CD4-positive, alpha-beta T cell treated with Interleukin-2 at 100 ng/mL for 4 hours (primary cell): ENCODE measurements at regions not wholly inside any gene's neighbourhood (a gene's known extent, or its start where the extent isn't known, plus 50 kb on each side); places are given as distances from the start of the nearest gene placed in this dataset.
A peak's percentile ranks its signal among the peaks of the same experiment; 100 is the strongest.
"Not testable (repeated sequence)": the region's sequence is repeated elsewhere in the genome, so short reads cannot be mapped to it uniquely, and the experiment has no call there.

Experiments
- DNase-seq: peaks from one replicate; pipeline ENCODE4 v3.0.0-alpha.2; 2020; ENCODE audit warnings: low spot score

GRCh38 chr17:30712859-30713258, 111.6 kb downstream of the CRLF3 start:
- DNase-seq, result not testable (repeated sequence)

GRCh38 chr17:30711626-30712507, 112.6 kb downstream of the CRLF3 start:
- not testable (repeated sequence) for DNase-seq

- not testable (repeated sequence) for DNase-seq
These were observed 113.3 kb downstream of the CRLF3 start for GRCh38 chr17:30711176-30711575.

GRCh38 chr17:30710276-30711088, 114.0 kb downstream of the CRLF3 start:
- DNase-seq, result not testable (repeated sequence)

GRCh38 chr17:30709561-30710275, 114.8 kb downstream of the CRLF3 start:
- not testable (repeated sequence) for DNase-seq

GRCh38 chr17:30709096-30709495, 115.4 kb downstream of the CRLF3 start:
- DNase-seq, result not testable (repeated sequence)

- DNase-seq, result peak; percentile 69
These were observed 116.0 kb downstream of the CRLF3 start for GRCh38 chr17:30708241-30709078.

- DNase-seq, result peak; percentile 35
These were observed 116.7 kb downstream of the CRLF3 start for GRCh38 chr17:30707724-30708240.

GRCh38 chr17:30706461-30707335, 117.8 kb downstream of the CRLF3 start:
- not testable (repeated sequence) for DNase-seq

- not testable (repeated sequence) for DNase-seq
These were observed 118.5 kb downstream of the CRLF3 start for GRCh38 chr17:30706004-30706403.

GRCh38 chr17:30701498-30701989, 122.9 kb downstream of the CRLF3 start:
- DNase-seq, result no peak

GRCh38 chr17:30700833-30701232, 123.7 kb downstream of the CRLF3 start:
- DNase-seq, result not testable (repeated sequence)

GRCh38 chr17:30697619-30698460, 126.7 kb downstream of the CRLF3 start:
- DNase-seq, result peak; percentile 76

- DNase-seq, result no peak
These were observed 128.3 kb downstream of the CRLF3 start for GRCh38 chr17:30696234-30696633.

GRCh38 chr17:30695265-30695811, 129.2 kb downstream of the CRLF3 start:
- DNase-seq, result not testable (repeated sequence)

GRCh38 chr17:30693772-30694171, 130.7 kb downstream of the CRLF3 start:
- DNase-seq, result peak; percentile 40

- DNase-seq, result not testable (repeated sequence)
These were observed 135.1 kb downstream of the CRLF3 start for GRCh38 chr17:30689266-30690000.
